Lower lobe of right lung (tissue), 2 donors: ENCODE measurements at regions not wholly inside any gene's neighbourhood (a gene's known extent, or its start where the extent isn't known, plus 50 kb on each side); places are given as distances from the start of the nearest gene placed in this dataset.
"Not testable (repeated sequence)": the region's sequence is repeated elsewhere in the genome, so short reads cannot be mapped to it uniquely, and the experiment has no call there.

Experiments used
- ATAC-seq, 2 donors: fragments of 200-7000 bp; cut with Tn5 transposase; one replicate each; pipeline ENCODE4 v1.9.1; 2020 to 2022; ENCODE audit warnings: mild to moderate bottlenecking in 2 of 2, moderate library complexity in 2 of 2
- DNase-seq: peaks from one replicate; pipeline ENCODE4 v3.0.0-alpha.2; 2020
- H3K27ac ChIP-seq: fragments of 200-600 bp; one replicate; pipeline ENCODE4 v1.8.0; 2022
- H3K27me3 ChIP-seq: fragments of 200-600 bp; one replicate; pipeline ENCODE4 v1.8.0; 2022; ENCODE audit warnings: low read depth
- H3K36me3 ChIP-seq: fragments of 200-600 bp; one replicate; pipeline ENCODE4 v1.8.0; 2022; ENCODE audit warnings: mild to moderate bottlenecking
- H3K4me1 ChIP-seq: fragments of 200-600 bp; one replicate; pipeline ENCODE4 v1.8.0; 2022
- H3K4me3 ChIP-seq: fragments of 200-600 bp; one replicate; pipeline ENCODE4 v1.8.0; 2022; ENCODE audit warnings: mild to moderate bottlenecking
- H3K9me3 ChIP-seq: fragments of 200-600 bp; one replicate; pipeline ENCODE4 v1.8.0; 2022
- CTCF ChIP-seq: fragments of 200-600 bp; IDR thresholded peaks from one replicate; pipeline ENCODE4 v1.8.0; 2022; ENCODE audit warnings: antibody characterized with exemption, mild to moderate bottlenecking
- intact Hi-C: fragments of 100-400 bp; cut with DNase I; formaldehyde crosslinking; loops from one replicate; pipeline ENCODE4 v1.11.0; 2022
- donor health status: DM: no; HTN: yes; CAD: no; lungs with severe emphysema.

GRCh38 chr13:50424993-50425392 lies 409.7 kb downstream of the KCNRG start:
- Histone ChIP-seq H3K4me3 (no peak overlapping the region), H3K9me3 (no peaks in the 10 kb centered on the region), H3K36me3 (no peaks in the 10 kb centered on the region), H3K4me1 (peaks cover 17% of the 10 kb centered on the region), H3K27ac (no peak overlapping the region), H3K27me3 (no peaks in the 10 kb centered on the region)
- intact Hi-C loops = no loop called here
- ATAC-seq (no peak), DNase-seq (no peak)
- TF ChIP-seq CTCF = no peak

GRCh38 chr13:50425772-50426171 lies 410.5 kb downstream of the KCNRG start:
- no peak for DNase-seq
- intact Hi-C loops = no loop called here
- no peak for ATAC-seq

GRCh38 chr13:50426927-50427326 lies 411.7 kb downstream of the KCNRG start:
- no peaks in the 10 kb centered on the region for H3K27me3 ChIP-seq

More at GRCh38 chr13:50425772-50426171, 410.5 kb downstream of the KCNRG start:
- TF ChIP-seq CTCF = no peak
- H3K4me3 ChIP-seq = no peak overlapping the region
- H3K27ac ChIP-seq = no peak overlapping the region
- no peaks in the 10 kb centered on the region for H3K36me3 ChIP-seq
- H3K4me1 ChIP-seq = peaks cover 10% of the 10 kb centered on the region
- H3K27me3 ChIP-seq = no peaks in the 10 kb centered on the region
- H3K9me3 ChIP-seq = no peaks in the 10 kb centered on the region

GRCh38 chr13:50427511-50427910 lies 412.3 kb downstream of the KCNRG start:
- H3K9me3 ChIP-seq, H3K36me3 ChIP-seq, H3K27me3 ChIP-seq, H3K4me3 ChIP-seq, H3K4me1 ChIP-seq, DNase-seq, H3K27ac ChIP-seq, intact Hi-C loops, ATAC-seq: not testable (repeated sequence)

More at GRCh38 chr13:50426927-50427326, 411.7 kb downstream of the KCNRG start:
- H3K27ac ChIP-seq = no peak overlapping the region
- H3K4me3 ChIP-seq = no peak overlapping the region
- H3K9me3 ChIP-seq = no peaks in the 10 kb centered on the region
- no peaks in the 10 kb centered on the region for H3K36me3 ChIP-seq
- no peak for DNase-seq
- intact Hi-C loops = no loop called here
- no peak for TF ChIP-seq CTCF
- ATAC-seq = no peak
- peaks cover 4% of the 10 kb centered on the region for H3K4me1 ChIP-seq

GRCh38 chr13:50428183-50428877 lies 413.1 kb downstream of the KCNRG start:
- no peak for TF ChIP-seq CTCF
- Histone ChIP-seq H3K4me1 (no peaks in the 10 kb centered on the region), H3K27ac (no peak overlapping the region), H3K36me3 (no peaks in the 10 kb centered on the region), H3K4me3 (no peak overlapping the region), H3K9me3 (no peaks in the 10 kb centered on the region), H3K27me3 (no peaks in the 10 kb centered on the region)
- DNase-seq (no peak), ATAC-seq (no peak)
- intact Hi-C loops = no loop called here

DNA sequence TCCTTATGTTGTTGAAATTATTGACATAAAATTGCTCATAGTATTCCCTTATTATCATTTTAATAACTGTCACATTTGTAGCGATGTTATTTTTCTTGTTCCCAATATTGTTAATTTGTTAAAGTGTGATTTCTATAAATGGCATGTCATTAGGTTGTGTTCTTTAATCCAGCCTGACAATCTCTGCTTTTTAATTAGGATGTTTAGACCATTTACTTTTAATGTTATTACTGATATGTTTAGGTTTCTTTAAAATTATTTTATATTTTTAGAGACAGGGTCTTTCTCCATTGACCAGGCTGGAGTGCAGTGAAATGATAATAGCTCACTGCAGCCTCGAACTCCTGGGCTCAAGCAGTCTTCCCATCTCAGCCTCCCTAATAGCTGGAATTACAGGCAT lies 408.5 kb downstream of the DLEU7 start:
- no peak for TF ChIP-seq CTCF

More for the DNA sequence above, 408.5 kb downstream of the DLEU7 start:
- no peaks in the 10 kb centered on the region for H3K36me3 ChIP-seq
- H3K4me1 ChIP-seq = no peaks in the 10 kb centered on the region
- intact Hi-C loops = no loop called here
- no peak for ATAC-seq
- H3K4me3 ChIP-seq = no peak overlapping the region
- no peak for DNase-seq
- no peak overlapping the region for H3K27ac ChIP-seq
- no peaks in the 10 kb centered on the region for H3K27me3 ChIP-seq
- no peaks in the 10 kb centered on the region for H3K9me3 ChIP-seq
